GM19324 (cell line): ENCODE measurements at regions not wholly inside any gene's neighbourhood (a gene's known extent, or its start where the extent isn't known, plus 50 kb on each side); places are given as distances from the start of the nearest gene placed in this dataset.

ENCODE experiments used
- ATAC-seq: cut with Tn5 transposase; IDR thresholded peaks from one replicate; pipeline ENCODE4 v1.9.1; 2021; ENCODE audit warnings: mild to moderate bottlenecking, moderate library complexity; ENCODE audit not compliant: unreplicated experiment, low FRiP score

GRCh38 chr2:44118257-44118656, 50.4 kb upstream of the PPM1B start:
- ATAC-seq = no peak
